ENCODE measurements at regions not wholly inside any gene's neighbourhood (a gene's known extent, or its start where the extent isn't known, plus 50 kb on each side); places are given as distances from the start of the nearest gene placed in this dataset.

DNA sequence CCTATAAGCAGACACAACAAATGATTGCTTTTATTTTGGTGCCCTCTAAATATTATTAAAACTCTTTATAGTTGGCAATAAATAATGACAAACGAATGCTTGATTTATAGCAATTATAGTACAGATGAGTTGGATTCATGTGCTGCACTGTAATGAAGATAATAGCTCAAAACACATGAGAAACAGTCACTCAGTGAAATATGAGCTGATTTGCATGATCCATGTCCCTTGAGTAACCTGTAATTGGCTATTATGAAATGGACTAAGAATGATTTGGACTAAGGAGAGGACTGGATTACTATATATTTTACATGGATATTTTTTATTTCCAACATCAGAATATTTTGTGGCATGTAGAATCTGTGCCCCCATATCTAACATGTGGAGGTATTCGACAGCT, 365.6 kb upstream of the UBE2E3 start:
- intact Hi-C loops (cut with micrococcal nuclease): no loop called here
- H3K9me3 ChIP-seq (ENCODE audit: low read length): no peaks in the 10 kb centered on the region
- no peak overlapping the region for H3K4me2 ChIP-seq (ENCODE audit: low read length)
- DNase-seq: no peak
- H3K79me2 ChIP-seq (ENCODE audit: low read length): no peaks in the 10 kb centered on the region
- H3K4me3 ChIP-seq (ENCODE audit: low read length): no peak overlapping the region
- no peaks in the 10 kb centered on the region for H3F3A ChIP-seq (ENCODE audit: low read length, unreplicated experiment)
- H3K27me3 ChIP-seq (ENCODE audit: low read length): no peaks in the 10 kb centered on the region
- ATAC-seq: no peak
- no TSS peak for BruUV-seq (replicated peaks)
- H3K4me1 ChIP-seq (ENCODE audit: insufficient read depth, low read length): no peaks in the 10 kb centered on the region
- POLR2A ChIA-PET (ENCODE audit: unreplicated experiment): no interaction called here
- CTCF ChIA-PET: no interaction called here
- H4K20me1 ChIP-seq (ENCODE audit: low read length): no peaks in the 10 kb centered on the region
- H2AFZ ChIP-seq (ENCODE audit: low read length): no peak overlapping the region
- H3K36me3 ChIP-seq (ENCODE audit: low read depth, low read length): no peaks in the 10 kb centered on the region
- H3K9ac ChIP-seq (ENCODE audit: low read length): no peak overlapping the region
- no peaks in the 10 kb centered on the region for H3K9me2 ChIP-seq (replicated peaks; ENCODE audit: low read length)
- TF ChIP-seq EZH2 (IDR thresholded peaks at IDR 0.05; ENCODE audit: low read length, unreplicated experiment) (no peak), EZH2phosphoT487 (IDR thresholded peaks at IDR 0.05; ENCODE audit: borderline replicate concordance, low read length) (no peak)
- TF ChIP-seq, protein P1, sequence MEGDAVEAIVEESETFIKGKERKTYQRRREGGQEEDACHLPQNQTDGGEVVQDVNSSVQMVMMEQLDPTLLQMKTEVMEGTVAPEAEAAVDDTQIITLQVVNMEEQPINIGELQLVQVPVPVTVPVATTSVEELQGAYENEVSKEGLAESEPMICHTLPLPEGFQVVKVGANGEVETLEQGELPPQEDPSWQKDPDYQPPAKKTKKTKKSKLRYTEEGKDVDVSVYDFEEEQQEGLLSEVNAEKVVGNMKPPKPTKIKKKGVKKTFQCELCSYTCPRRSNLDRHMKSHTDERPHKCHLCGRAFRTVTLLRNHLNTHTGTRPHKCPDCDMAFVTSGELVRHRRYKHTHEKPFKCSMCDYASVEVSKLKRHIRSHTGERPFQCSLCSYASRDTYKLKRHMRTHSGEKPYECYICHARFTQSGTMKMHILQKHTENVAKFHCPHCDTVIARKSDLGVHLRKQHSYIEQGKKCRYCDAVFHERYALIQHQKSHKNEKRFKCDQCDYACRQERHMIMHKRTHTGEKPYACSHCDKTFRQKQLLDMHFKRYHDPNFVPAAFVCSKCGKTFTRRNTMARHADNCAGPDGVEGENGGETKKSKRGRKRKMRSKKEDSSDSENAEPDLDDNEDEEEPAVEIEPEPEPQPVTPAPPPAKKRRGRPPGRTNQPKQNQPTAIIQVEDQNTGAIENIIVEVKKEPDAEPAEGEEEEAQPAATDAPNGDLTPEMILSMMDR (conservative IDR thresholded peaks at IDR 0.05; ENCODE audit: low read depth, low read length): no peak
- H3K27ac ChIP-seq (ENCODE audit: low read length): no peak overlapping the region

DNA sequence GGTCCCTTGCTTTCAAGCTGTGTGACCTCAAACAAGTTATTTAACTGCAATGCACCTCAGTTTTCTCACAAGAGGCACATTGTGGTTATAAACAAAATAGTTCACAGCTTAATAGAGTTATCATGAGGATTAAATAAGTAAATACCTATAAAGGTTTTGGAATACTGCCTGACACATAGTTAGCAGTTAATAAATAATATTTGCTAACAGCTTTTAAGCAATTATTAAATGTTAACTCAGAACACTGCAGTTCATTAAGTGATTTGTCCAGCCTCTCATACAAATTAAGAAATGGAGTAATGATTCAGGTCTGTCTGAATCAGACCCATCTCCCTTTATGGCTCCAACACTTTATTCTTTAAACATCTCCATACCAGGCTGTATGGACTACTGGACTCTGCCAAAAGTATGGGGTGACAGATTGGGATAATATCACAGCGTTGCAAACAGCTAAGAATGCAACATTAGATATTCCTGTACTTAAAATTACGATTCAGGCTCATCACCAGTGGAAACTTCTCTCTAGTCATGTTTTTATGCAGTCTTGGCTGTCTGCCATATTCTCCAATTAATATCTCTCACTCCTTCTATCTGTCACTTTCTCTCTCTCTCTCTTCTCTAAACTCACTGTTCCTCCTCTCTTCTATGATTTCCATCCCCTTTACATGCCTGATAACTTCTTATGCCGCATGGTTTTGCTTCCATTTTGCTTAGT, 370.6 kb upstream of the UBE2E3 start:
- Histone ChIP-seq H3K9me3 (ENCODE audit: low read length) (no peaks in the 10 kb centered on the region), H3F3A (ENCODE audit: low read length, unreplicated experiment) (no peaks in the 10 kb centered on the region), H3K4me1 (ENCODE audit: insufficient read depth, low read length) (no peaks in the 10 kb centered on the region), H2AFZ (ENCODE audit: low read length) (no peak overlapping the region), H4K20me1 (ENCODE audit: low read length) (no peaks in the 10 kb centered on the region), H3K9ac (ENCODE audit: low read length) (no peak overlapping the region), H3K4me2 (ENCODE audit: low read length) (no peak overlapping the region), H3K4me3 (ENCODE audit: low read length) (no peak overlapping the region), H3K27ac (ENCODE audit: low read length) (no peak overlapping the region), H3K79me2 (ENCODE audit: low read length) (no peaks in the 10 kb centered on the region), H3K27me3 (ENCODE audit: low read length) (no peaks in the 10 kb centered on the region), H3K36me3 (ENCODE audit: low read depth, low read length) (no peaks in the 10 kb centered on the region), H3K9me2 (replicated peaks; ENCODE audit: low read length) (no peaks in the 10 kb centered on the region)
- TF ChIP-seq, protein P1 (conservative IDR thresholded peaks at IDR 0.05; ENCODE audit: low read depth, low read length): no peak
- TF ChIP-seq EZH2 (IDR thresholded peaks at IDR 0.05; ENCODE audit: low read length, unreplicated experiment) (no peak), EZH2phosphoT487 (IDR thresholded peaks at IDR 0.05; ENCODE audit: borderline replicate concordance, low read length) (no peak)
- POLR2A ChIA-PET (ENCODE audit: unreplicated experiment): no interaction called here
- DNase-seq: no peak
- CTCF ChIA-PET: no interaction called here
- intact Hi-C loops (cut with micrococcal nuclease): no loop called here
- BruUV-seq (replicated peaks): no TSS peak
- ATAC-seq: no peak

DNA sequence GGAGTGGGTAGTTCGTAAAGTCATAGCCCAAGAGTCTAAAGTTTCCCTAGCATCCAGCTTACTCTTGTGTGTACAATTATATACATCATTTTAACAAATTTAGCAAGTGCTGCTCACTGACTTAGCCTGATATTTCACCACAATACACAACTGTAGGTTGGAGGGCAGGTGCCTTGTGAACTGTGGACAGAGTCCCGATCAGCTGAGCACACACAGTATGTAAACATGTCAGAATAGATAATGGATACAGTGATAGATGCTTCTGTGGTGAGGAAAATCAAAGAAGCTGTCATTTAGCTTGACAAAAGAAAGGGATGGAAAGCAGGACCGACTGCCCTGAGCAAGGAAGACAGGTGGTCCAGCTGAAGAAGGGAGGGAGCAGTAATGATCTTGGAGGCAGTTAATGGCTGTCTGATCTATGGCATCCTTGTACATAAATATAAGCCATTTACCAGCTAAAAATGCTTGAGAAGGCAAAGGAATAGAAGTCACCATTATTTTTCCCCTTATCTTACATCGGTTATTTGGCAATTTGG, 372.8 kb upstream of the UBE2E3 start:
- POLR2A ChIA-PET (ENCODE audit: unreplicated experiment): no interaction called here
- no peaks in the 10 kb centered on the region for H3F3A ChIP-seq (ENCODE audit: low read length, unreplicated experiment)
- no peaks in the 10 kb centered on the region for H3K36me3 ChIP-seq (ENCODE audit: low read depth, low read length)
- no peak overlapping the region for H2AFZ ChIP-seq (ENCODE audit: low read length)
- no peaks in the 10 kb centered on the region for H3K4me1 ChIP-seq (ENCODE audit: insufficient read depth, low read length)
- H4K20me1 ChIP-seq (ENCODE audit: low read length): no peaks in the 10 kb centered on the region
- no peak overlapping the region for H3K27ac ChIP-seq (ENCODE audit: low read length)
- no peak overlapping the region for H3K9ac ChIP-seq (ENCODE audit: low read length)
- BruUV-seq (replicated peaks): no TSS peak
- no peak overlapping the region for H3K4me2 ChIP-seq (ENCODE audit: low read length)
- no peak overlapping the region for H3K4me3 ChIP-seq (ENCODE audit: low read length)
- intact Hi-C loops (cut with micrococcal nuclease): no loop called here
- no peaks in the 10 kb centered on the region for H3K79me2 ChIP-seq (ENCODE audit: low read length)
- H3K9me2 ChIP-seq (replicated peaks; ENCODE audit: low read length): no peaks in the 10 kb centered on the region
- H3K9me3 ChIP-seq (ENCODE audit: low read length): no peaks in the 10 kb centered on the region
- CTCF ChIA-PET: no interaction called here
- TF ChIP-seq EZH2 (IDR thresholded peaks at IDR 0.05; ENCODE audit: low read length, unreplicated experiment): no peak
- no peak for TF ChIP-seq EZH2phosphoT487 (IDR thresholded peaks at IDR 0.05; ENCODE audit: borderline replicate concordance, low read length)
- TF ChIP-seq, protein P1 (conservative IDR thresholded peaks at IDR 0.05; ENCODE audit: low read depth, low read length): no peak
- ATAC-seq: no peak
- no peaks in the 10 kb centered on the region for H3K27me3 ChIP-seq (ENCODE audit: low read length)
- DNase-seq: no peak
